Erythroblast (primary cell): ENCODE measurements at regions not wholly inside any gene's neighbourhood (a gene's known extent, or its start where the extent isn't known, plus 50 kb on each side); places are given as distances from the start of the nearest gene placed in this dataset.

Experiments used
- GATA1 ChIP-seq: IDR thresholded peaks from 2 replicates; pipeline ENCODE4 v1.6.1; 2011; ENCODE audit warnings: low read depth, mild to moderate bottlenecking, control low read depth, low read length, moderate library complexity
- POLR2A ChIP-seq: IDR thresholded peaks from 2 replicates; pipeline ENCODE4 v1.6.1; 2011; ENCODE audit warnings: mild to moderate bottlenecking, low read length

GRCh38 chr12:86730233-86730632 is 474.0 kb upstream of the MGAT4C start:
- TF ChIP-seq POLR2A (no peak), GATA1 (no peak)
